Activated B cell treated with CpG ODN at 0.5 μM for 24 hours (primary cell): ENCODE measurements at regions not wholly inside any gene's neighbourhood (a gene's known extent, or its start where the extent isn't known, plus 50 kb on each side); places are given as distances from the start of the nearest gene placed in this dataset.

Experiments
- ATAC-seq: fragments of 200-7000 bp; cut with Tn5 transposase; one replicate; pipeline ENCODE4 v1.10.0; 2021; ENCODE audit warnings: low read depth, mild to moderate bottlenecking, moderate library complexity
- CTCF ChIA-PET: fragments of 350-600 bp; sonication (Branson Sonifier 250); formaldehyde crosslinking; loops from one replicate; lab custom pipeline; 2021; ENCODE audit warnings: antibody characterized with exemption; lab: Charles Lee
- POLR2A ChIA-PET: fragments of 350-600 bp; sonication (Branson Sonifier 250); formaldehyde crosslinking; loops from one replicate; lab custom pipeline; 2021; ENCODE audit warnings: antibody characterized with exemption; lab: Charles Lee
- DNase-seq: peaks from one replicate; pipeline ENCODE4 v3.0.0; 2022
- H3K27ac Mint-ChIP-seq: one replicate; pipeline ENCODE4 v1.8.0; 2020; ENCODE audit warnings: mixed read lengths
- H3K27me3 Mint-ChIP-seq: one replicate; pipeline ENCODE4 v1.8.0; 2021; ENCODE audit warnings: mixed read lengths
- H3K36me3 Mint-ChIP-seq: one replicate; pipeline ENCODE4 v1.8.0; 2021; ENCODE audit warnings: low read depth, mixed read lengths
- H3K4me1 Mint-ChIP-seq: one replicate; pipeline ENCODE4 v1.8.0; 2021; ENCODE audit warnings: mixed read lengths
- H3K4me3 Mint-ChIP-seq: one replicate; pipeline ENCODE4 v1.8.0; 2020; ENCODE audit warnings: mild to moderate bottlenecking, mixed read lengths
- H3K9me3 Mint-ChIP-seq: one replicate; pipeline ENCODE4 v1.8.0; 2020; ENCODE audit warnings: mixed read lengths
- CTCF ChIP-seq: fragments of 200-600 bp; IDR thresholded peaks from one replicate; pipeline ENCODE4 v1.8.0; 2022; ENCODE audit warnings: antibody characterized with exemption, mild to moderate bottlenecking
- intact Hi-C: fragments of 100-400 bp; cut with micrococcal nuclease; formaldehyde crosslinking; loops from one replicate; pipeline ENCODE4 v1.15.1; 2024

- Mint-ChIP-seq H3K4me3 (no peak overlapping the region), H3K27me3 (no peaks in the 10 kb centered on the region), H3K4me1 (peaks cover 29% of the 10 kb centered on the region), H3K27ac (peak overlapping the region; percentile 61), H3K36me3 (no peaks in the 10 kb centered on the region), H3K9me3 (no peaks in the 10 kb centered on the region)
- TF ChIP-seq CTCF = no peak
- DNase-seq = no peak
- no peak for ATAC-seq
- CTCF ChIA-PET = interaction anchor here (1.4 to 1.7 kb wide), 2 partner anchors 40 to 63 kb away, joined by 4 read pairs; no protein-coding TSS in a partner anchor
- POLR2A ChIA-PET = interaction anchor here (0.7 to 1.1 kb wide), 3 partner anchors 12 to 80 kb away, joined by 3 to 6 read pairs (median 4); no protein-coding TSS in a partner anchor
- intact Hi-C loops = no loop called here
Observed at GRCh38 chr20:47423586-47423985, 67.1 kb upstream of the ZMYND8 start.

- DNase-seq (no peak), ATAC-seq (no peak)
- Mint-ChIP-seq H3K27me3 (no peaks in the 10 kb centered on the region), H3K9me3 (no peaks in the 10 kb centered on the region), H3K27ac (no peak overlapping the region), H3K4me3 (no peak overlapping the region), H3K36me3 (no peaks in the 10 kb centered on the region), H3K4me1 (peaks cover 24% of the 10 kb centered on the region)
- TF ChIP-seq CTCF = no peak
- CTCF ChIA-PET = no interaction called here
- intact Hi-C loops = no loop called here
- POLR2A ChIA-PET = interaction anchor here (0.9 to 1.1 kb wide), 2 partner anchors 11 to 12 kb away, joined by 3 to 4 read pairs; no protein-coding TSS in a partner anchor
Observed at GRCh38 chr20:47427067-47427466, 70.6 kb upstream of the ZMYND8 start.

- ATAC-seq (no peak), DNase-seq (no peak)
- H3K9me3 Mint-ChIP-seq = no peaks in the 10 kb centered on the region
- ChIA-PET POLR2A (interaction anchor here (0.9 to 1.1 kb wide), 2 partner anchors 11 to 13 kb away, joined by 3 to 4 read pairs; no protein-coding TSS in a partner anchor), CTCF (no interaction called here)
- intact Hi-C loops = no loop called here
- no peaks in the 10 kb centered on the region for H3K36me3 Mint-ChIP-seq
- H3K27me3 Mint-ChIP-seq = no peaks in the 10 kb centered on the region
- H3K4me1 Mint-ChIP-seq = peaks cover 26% of the 10 kb centered on the region
- no peak overlapping the region for H3K27ac Mint-ChIP-seq
- TF ChIP-seq CTCF = no peak
- H3K4me3 Mint-ChIP-seq = no peak overlapping the region
Observed at GRCh38 chr20:47427746-47428145, 71.2 kb upstream of the ZMYND8 start.

GRCh38 chr20:47428164-47428563 is 71.7 kb upstream of the ZMYND8 start:
- no peak for DNase-seq
- H3K27me3 Mint-ChIP-seq = no peaks in the 10 kb centered on the region
- TF ChIP-seq CTCF = no peak
- no peaks in the 10 kb centered on the region for H3K9me3 Mint-ChIP-seq
- peaks cover 26% of the 10 kb centered on the region for H3K4me1 Mint-ChIP-seq
- H3K36me3 Mint-ChIP-seq = no peaks in the 10 kb centered on the region
- intact Hi-C loops = no loop called here
- no peak for ATAC-seq
- CTCF ChIA-PET = no interaction called here
- H3K4me3 Mint-ChIP-seq = no peak overlapping the region
- H3K27ac Mint-ChIP-seq = no peak overlapping the region
- POLR2A ChIA-PET = interaction anchor here (0.6 kb wide), 2 partner anchors 41 to 172 kb away, joined by 3 to 4 read pairs; no protein-coding TSS in a partner anchor

- ChIA-PET POLR2A (interaction anchor here (0.6 to 1.1 kb wide), 3 partner anchors 14 to 42 kb away, joined by 4 read pairs; no protein-coding TSS in a partner anchor), CTCF (no interaction called here)
- no peak for ATAC-seq
- H3K9me3 Mint-ChIP-seq = no peaks in the 10 kb centered on the region
- no peaks in the 10 kb centered on the region for H3K36me3 Mint-ChIP-seq
- H3K27me3 Mint-ChIP-seq = no peaks in the 10 kb centered on the region
- H3K27ac Mint-ChIP-seq = peak overlapping the region; percentile 26
- intact Hi-C loops = no loop called here
- H3K4me1 Mint-ChIP-seq = peaks cover 26% of the 10 kb centered on the region
- H3K4me3 Mint-ChIP-seq = no peak overlapping the region
- TF ChIP-seq CTCF = no peak
- DNase-seq = no peak
Observed at GRCh38 chr20:47428851-47429336, 72.4 kb upstream of the ZMYND8 start.
